NCI-H446 treated with DMSO at 0.1 percent for 48 hours (cell line): ENCODE measurements at regions not wholly inside any gene's neighbourhood (a gene's known extent, or its start where the extent isn't known, plus 50 kb on each side); places are given as distances from the start of the nearest gene placed in this dataset.
"Not testable (repeated sequence)": the region's sequence is repeated elsewhere in the genome, so short reads cannot be mapped to it uniquely, and the experiment has no call there.

Source experiments
- DNase-seq: peaks from one replicate; lab custom pipeline; 2025; lab: John Stamatoyannopoulos, UW

DNA sequence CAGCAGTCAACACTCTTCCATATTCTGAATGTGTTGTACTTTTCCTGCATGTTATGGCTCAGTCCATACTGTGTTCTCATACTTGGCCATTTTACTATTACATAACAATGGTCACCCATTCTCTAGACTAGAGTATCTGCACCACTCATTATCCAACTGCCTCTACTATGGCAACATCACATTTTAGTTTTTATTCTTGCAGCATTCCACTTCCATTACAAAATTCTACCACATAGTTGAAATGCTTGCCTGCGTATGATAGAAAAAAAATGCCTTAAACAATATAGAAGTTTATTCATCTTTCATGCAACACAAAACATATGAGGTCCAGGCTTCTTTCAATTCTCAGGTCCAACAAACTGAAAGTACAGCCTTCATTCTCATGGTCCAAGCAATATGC is 128.0 kb downstream of the TENT5A start:
- DNase-seq, result no peak

DNA sequence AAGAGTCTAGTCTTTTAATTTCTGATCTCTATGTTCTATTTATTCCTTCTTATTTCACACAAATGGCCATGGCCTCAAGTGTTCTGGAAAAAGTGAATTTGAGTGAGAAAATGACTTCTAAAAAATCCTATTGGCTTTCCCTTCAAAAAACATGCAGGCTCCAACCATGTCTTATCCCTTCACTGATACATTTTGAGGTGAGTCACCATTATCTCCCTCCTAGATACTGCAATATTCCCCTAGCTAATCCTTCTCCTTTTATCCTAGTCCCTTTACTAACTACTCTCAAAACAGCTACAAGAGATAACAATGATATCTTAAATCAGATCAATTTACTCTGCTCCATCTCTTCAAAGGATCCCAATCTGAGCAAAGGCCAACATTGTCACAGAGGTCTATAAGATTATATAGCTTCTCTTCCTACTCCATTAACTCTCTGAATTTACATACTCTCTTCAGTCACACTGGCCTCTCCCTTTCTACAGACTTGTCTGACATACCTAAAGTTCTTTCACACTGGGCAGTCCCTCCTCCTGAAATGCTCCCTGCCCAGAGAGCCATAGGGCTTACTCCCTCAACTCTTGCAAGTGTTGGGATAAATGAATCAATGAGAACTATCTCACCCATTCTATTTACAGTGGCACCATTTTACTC is 129.2 kb downstream of the TENT5A start:
- no peak for DNase-seq

DNA sequence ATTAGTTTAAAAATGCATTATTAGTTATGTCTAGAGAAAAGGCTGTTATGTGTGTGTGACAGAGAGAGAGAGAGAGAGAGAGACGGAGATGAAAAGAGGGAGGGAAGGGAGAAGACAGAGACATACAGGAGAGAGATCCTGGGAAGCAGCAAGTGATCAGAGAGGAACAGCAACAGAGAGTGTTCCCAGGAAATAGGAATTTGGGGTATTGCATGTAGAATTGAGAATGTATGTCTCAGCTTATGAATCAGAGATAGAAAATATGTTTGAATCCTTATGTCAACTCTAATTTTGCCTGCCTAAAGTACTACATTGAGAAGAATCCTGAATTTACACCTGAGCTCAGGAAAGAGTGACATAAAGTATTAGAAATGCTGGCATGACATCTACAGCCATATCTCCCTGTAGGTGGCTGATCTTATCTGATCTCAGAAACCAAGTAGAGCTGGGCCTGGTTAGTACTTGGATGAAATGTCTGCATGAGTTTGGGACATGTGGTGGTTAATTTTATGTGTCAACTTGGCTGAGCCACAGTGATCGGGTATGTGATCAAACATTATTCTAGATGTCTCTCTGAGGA is 130.6 kb downstream of the TENT5A start:
- no peak for DNase-seq

DNA sequence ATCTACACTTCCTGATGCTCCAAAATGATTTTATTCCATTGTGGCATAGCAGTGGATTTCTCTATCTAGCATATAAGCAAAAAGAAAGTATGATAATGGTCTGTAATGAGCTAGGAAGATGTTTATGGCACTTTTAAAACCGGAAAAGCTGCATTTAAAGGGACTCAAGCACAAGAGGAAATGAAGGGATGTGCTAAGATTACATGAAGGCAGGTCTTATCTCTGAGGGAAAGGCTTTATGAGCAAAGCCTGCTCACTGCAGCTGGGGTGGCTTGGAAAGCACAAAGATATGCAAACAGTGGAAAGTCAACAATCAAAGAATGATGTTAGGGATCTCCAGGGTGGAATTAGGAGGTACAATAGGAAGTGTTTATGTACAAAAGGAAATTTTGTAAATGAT is 138.2 kb downstream of the TENT5A start:
- DNase-seq, result no peak

DNA sequence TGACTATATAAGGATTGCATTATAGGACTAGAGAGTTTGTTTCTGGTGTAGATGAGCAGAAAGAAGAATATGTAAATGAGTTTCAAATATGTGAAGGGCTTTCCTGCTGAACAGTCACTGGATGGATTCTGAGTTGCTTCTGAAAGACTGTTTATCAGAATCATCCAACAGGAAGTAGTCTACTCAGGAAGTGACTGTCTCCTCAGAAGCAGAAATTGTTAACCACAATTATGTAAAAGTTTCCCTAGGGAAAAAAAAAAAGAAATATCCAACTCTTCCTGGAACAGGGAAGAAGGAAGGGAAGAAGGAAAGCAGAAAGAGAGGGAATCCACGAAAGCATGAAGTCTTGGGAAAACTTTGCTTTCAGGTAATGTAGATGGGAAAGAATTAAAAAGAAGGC is 138.9 kb downstream of the TENT5A start:
- DNase-seq, result no peak

DNA sequence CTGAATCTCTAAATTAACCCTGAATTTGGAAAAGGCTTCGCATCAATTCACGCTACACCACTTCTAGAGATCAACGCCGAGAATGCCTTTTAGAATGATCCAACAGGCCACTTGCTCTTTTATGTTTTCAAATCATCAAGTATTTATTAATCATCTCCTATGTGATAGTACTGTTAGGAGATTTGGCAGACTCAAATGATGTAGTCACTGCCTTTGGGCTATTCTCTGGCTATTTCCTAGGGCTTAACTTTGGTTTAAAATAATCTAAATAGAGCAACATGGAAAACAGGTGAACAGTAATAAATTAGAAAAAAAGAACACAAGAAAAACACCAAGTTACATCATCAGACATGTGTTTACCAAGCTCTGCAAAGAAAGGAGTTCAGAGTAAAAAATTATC is 140.3 kb downstream of the TENT5A start:
- DNase-seq, result no peak

DNA sequence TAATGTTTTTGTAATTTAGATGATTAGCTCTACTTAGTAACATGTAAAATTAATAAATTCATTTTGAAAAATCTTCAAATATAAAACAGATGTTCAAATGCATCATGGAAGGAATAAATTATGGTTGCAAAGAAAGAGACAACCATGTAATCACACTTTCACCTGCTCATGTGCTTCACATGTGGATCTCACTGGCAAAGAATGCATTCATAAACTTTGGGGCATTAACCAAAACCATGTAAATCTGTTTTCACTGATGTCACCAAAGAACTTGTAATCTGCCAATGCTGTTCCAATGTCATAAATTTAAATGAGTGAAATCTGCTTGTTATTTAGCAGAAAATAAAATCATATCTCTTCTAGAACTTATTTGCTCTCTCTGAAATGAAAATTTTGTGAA is 142.7 kb downstream of the TENT5A start:
- DNase-seq, result no peak

DNA sequence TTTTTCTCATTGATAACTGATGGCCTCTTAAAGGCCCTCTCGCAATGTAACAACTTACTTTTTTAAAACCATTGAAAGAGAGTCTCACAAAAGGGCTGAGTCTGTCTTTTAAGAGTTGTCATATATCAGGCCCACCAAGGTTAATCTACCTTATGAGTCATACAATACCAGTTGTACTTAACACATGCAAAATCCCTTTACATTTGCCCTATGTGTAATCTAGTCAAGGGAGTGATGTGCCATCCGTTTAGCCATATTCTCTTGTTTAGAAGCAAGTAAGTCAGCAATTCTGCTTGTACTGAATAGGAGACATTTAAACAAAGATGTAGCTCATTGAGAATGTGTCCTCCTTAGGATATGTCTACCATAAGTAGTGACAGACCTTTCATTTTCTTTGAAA is 143.7 kb downstream of the TENT5A start:
- no peak for DNase-seq

DNA sequence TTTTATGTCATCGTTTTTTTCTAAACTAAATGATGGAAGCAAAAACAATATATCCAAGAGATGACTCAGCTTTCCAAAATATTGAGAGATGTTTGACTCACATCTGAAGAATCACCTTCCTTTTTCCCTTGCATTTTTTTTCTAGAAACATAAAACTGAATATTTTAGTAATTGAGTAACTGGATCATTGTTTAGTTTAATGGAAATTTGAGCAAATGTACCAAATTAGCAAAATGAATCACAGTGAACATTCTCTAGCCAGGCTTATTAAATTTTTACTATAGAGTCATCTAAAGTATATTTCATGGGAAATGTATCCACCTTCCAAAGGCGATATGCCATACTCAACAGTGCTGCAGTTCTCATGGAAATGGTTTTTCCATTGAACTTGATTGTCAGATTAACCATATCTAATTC is 145.5 kb downstream of the TENT5A start:
- DNase-seq, result no peak

DNA sequence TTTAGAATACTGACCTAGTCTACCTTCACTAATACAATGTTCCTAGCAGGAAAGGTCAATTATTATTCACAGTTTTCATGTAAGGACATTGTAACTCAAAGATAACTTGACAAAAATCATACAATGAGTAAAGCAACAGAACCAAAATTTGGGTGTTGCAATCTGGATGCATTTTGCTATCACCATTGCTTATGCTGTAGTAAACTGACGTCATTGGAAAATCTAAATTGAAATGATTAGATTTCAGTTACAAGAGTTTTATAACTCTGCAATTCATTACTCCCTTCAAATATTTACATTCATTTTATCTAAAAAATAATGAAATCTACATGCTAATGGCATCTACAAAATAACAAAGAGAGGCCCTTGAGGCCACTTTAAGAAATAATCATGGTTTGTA is 147.0 kb downstream of the TENT5A start:
- no peak for DNase-seq

DNA sequence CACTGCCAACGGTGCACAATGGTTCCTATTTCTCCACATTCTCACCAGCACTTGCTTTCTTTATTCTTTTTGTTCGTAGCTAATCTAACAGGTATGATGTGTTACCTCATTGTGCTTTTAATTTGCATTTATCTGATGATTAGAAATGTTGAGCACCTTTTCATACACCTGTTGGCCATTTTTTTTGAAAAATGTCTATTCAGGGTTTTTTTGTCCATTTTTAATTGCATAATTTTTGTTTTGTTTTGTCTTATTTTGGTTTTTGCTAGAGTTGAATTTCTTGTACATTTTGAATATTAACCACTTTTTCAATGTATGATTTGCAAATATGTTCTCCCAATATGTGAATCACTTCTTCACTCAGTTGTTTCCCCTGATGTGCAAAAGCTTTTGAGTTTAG is 150.6 kb downstream of the TENT5A start:
- DNase-seq, result no peak

DNA sequence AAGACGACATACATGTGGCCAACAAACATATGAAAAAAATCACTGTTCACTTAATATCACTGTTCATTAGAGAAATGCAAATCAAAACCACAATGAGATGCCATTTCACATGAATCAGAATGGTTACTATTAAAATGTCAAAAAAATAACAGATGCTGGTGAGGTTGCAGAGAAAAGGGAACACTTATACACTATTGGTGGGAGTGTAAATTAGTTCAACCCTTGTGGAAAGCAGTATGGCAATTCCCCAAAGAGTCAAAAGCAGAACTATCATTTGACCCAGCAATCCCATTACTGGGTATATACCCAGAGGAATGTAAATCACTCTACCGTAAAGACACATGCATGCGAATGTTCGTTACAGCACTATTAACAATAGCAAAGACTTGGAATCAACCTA is 152.0 kb downstream of the TENT5A start:
- not testable (repeated sequence) for DNase-seq

DNA sequence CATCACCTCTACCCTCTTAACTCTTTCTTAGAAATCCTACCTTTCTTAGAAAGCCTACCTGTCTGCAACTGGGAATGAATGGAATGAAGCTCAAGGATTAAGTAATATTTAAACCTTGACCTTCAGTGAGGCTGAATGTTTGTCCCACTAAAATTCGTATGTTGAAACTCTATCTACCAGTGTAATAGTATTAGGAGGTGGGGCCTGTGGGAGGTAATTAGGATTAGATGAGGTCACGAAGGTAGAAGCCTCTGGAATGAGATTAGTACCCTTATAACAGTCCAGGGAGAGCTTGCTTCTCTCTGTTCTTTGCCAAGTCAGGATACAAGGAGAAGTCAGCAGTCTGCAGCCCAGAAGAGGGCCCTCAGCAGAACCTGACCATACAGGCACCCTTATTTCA is 158.0 kb downstream of the TENT5A start:
- no peak for DNase-seq

DNA sequence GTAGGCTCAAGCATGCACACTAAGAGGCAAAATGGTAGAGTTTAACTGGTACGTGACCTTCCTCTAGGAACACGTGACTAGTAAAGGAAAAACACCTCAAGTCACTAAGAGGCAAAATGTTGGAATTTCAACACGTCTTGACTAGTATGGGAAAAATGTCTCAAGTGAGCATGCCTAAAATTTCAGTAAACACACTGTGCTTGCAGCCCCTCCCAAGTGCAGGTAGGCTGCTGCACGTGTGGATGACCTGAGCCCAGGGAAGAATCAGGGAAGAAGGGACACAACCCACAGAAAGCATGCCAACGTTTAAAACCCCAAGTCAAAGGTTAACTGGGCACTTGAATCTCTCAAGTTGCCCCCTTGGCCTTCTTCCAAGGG is 162.2 kb downstream of the TENT5A start:
- no peak for DNase-seq

DNA sequence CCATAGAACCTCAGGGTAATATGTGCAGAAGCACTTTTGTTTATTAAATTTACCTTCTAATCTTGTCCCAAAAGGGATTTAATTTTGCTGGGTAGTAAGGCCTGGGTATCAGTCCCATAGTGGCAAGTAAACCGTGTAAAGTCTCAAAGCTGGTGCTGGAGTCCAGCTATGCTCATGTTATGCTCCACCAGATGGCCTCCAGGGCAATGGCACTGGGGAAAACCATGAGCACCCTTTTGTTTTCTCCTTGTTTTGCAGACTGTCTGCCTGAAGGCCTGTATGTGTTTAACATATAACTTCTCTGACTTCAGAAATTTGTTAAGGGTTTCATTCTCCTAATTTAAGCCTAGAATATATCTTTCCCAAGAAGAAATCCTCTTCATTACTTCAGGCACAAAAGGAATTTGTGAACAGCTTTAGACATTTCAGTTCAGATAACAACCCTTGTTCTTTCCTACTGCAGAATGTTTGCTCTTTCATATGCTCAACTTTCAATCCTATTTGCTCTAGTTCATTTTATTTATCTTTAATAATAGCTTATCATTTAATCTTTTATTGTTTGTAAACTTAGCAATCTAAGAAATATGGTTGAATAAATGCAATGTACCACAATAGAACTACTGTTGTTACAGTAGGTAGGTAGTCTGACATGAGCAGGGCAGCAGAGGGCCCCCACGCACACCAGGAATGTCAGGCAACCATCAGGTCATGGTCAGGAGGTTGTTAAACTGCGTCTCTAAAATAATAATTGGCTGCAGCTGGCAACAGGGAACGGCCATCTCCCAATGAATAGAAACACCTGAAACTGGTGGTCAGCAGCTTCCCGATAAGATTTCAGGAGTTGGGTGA is 162.8 kb downstream of the TENT5A start:
- DNase-seq, result no peak

DNA sequence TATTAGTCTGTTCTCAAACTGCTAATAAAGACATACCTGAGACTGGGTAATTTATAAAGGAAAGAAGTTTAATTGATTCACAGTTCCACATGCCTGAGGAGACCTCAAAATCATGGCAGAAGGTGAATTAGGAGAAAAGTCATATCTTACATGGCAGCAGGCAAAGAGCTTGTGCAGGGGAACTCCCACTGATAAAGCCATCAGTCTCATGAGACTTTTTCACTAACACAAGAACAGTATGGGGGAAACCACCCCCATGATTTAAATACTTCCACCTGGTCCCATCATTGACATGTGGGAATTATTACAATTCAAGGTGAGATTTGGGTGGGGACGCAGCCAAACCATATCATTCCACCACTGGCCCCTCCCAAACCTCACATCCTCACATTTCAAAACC is 166.8 kb downstream of the TENT5A start:
- DNase-seq, result not testable (repeated sequence)

DNA sequence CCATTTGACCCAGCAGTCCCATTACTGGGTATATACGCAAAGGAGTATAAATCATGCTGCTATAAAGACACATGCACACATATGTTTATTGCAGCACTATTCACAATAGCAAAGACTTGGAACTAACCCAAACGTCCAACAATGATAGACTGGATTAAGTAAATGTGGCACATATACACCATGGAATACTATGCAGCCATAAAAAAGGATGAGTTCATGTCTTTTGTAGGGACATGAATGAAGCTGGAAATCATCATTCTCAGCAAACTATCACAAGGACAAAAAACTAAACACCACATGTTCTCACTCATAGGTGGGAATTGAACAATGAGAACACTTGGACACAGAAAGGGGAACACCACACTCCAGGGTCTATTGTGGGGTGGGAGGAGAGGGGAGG is 168.3 kb downstream of the TENT5A start:
- not testable (repeated sequence) for DNase-seq

DNA sequence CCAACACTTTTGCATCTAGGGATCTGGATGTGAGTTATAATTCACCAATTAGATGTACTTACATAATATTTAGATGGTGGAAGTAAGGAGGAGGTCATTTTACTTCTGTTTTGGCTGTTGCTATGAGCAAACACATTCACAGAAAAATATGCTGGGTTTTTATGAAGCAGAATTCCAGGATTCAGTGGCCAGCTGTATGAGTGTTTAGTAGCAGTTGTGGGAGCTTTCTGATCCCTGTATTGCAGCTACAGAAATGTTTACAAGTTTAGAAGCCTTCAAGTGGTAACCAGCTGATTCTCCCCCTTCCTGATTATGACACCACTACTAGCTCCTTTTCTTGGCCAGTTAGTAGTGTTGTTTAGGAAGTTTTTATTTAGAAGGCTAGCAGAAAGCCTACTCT is 177.0 kb downstream of the TENT5A start:
- no peak for DNase-seq

DNA sequence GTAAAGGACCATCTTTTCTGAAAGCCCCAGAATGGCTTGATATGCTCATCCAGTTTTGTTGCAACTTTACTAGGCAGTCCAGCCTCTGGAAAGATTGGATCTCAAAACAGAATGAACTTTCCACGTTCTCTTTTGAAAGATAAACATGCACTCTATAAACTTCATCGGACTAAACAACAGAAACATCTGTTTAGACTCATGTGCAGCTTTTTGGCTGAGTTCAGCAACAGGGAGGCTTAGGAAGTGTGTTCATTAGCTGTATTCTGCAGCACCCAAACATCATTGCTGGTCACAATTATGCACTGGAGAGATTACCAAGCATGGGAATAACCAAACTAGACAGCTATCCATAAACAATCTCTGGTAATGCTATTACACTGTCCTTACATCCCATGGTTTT is 180.5 kb downstream of the TENT5A start:
- no peak for DNase-seq

DNA sequence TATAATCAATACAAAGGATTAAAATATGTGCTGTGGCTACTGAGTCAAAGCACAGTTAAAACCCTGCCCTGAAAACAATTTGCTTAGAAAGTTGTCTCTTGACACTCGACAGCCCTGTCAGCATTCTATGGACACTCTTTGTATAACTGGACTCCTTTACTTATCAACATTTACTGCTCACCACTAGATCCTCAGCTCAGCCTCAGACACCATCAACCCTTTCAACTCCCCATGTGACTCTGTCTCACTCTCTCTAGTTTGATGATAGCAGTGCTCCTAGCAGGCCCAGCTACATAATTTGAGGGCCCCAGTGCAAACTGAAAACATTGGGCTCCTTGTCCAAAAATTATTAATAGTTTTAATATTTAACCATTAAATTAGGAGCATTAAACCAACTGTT is 181.8 kb downstream of the TENT5A start:
- no peak for DNase-seq

DNA sequence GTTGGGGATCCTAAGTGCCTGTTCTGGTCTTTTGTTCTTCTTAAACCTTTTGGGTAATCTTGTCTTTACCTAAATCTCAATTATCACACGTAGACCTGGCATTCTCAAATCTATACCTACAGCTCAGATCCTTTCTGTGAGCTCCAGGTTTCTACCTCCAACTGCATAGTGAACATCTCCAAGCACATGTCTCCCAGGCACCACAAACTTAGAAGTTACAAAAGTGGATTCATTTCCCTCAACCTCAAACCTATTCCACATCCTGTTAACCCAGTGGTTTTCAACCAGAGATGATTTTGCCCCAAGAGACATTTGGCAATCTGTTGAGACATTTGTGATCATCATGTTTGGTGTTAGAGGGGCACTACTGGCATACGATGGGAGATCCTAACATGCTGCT is 183.5 kb downstream of the TENT5A start:
- DNase-seq, result no peak

DNA sequence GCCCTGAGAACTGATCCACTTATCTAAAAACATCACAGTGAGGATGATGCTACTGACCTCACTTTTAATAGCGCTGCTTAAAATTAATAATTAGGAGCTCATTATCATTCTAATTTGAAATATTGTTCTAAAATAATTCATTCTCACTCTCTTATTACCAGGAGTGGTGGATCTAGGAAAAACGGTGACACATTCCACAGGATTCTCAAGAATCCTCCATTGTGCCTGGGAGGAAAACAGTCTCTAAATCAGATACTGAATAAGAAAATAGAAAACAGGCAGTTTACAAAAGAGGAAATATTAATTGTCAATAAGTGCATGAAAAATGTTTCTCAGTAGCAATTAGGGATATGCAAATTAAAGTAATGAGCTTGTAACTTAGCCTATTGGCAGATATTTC is 187.4 kb downstream of the TENT5A start:
- no peak for DNase-seq

DNA sequence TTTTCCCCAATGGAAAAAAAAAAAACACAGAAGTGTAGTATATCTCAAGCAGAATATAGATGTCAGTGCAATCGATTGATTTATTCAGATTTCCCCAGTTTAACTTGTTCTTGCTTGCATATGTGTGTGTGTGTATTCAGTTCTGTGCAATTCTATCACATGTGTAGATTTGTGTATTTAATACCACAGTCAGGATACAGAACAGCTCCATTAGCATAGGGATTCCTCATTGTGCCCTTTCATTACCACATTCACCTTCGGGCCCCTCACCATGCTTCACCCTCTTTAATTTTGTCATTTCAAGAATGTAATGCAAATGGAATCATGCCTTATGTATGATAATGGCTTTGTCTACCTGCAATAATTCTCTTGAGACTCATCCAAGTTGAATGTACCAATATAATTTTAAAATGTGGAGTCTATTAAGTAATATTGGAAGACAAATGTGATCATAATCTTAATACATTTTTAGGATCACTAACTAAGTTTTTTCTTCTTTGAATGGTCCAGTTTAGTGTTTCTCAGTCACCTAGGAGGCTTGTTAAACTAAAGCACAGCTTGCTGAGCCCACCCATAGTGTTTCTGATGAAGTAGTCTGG is 187.9 kb downstream of the TENT5A start:
- DNase-seq, result no peak
